ENCODE measurements at regions not wholly inside any gene's neighbourhood (a gene's known extent, or its start where the extent isn't known, plus 50 kb on each side); places are given as distances from the start of the nearest gene placed in this dataset.
A peak's percentile ranks its signal among the peaks of the same experiment; 100 is the strongest.

DNA sequence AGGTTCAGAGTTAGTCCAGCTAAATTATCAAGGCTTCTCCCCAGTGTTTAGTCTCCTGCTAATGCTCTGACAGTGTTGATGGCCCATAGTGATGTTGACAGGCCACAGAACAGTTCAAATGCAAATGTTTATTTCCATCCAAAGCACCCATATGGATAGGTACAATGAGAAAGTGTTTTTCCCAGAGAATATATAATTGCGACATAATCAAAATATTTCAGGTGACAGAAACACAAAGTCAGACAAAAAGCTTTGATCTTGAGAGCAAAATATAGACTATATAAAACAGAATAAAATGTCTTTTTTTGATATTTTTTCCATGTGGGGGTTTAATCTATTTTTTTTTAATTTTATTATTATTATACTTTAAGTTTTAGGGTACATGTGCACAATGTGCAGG is 642.3 kb upstream of the SEMA3D start:
- Histone ChIP-seq H3K23ac (ENCODE audit: insufficient read length) (no peak overlapping the region), H4K91ac (replicated peaks; ENCODE audit: insufficient read length, low read length) (no peak overlapping the region), H3K4me2 (ENCODE audit: insufficient read depth in 1 of 2, low read depth in 2 of 2, low read length in 2 of 2) (no peak overlapping the region), H3K4me3 (ENCODE audit: extremely low read depth in 1 of 4, insufficient read depth in 2 of 4, low read depth in 3 of 4, low read length in 4 of 4) (no peak overlapping the region), H2AFZ (ENCODE audit: low read length) (no peak overlapping the region), H3K23me2 (ENCODE audit: low read depth, low read length) (no peaks in the 10 kb centered on the region), H2BK5ac (ENCODE audit: low read depth, low read length) (no peak overlapping the region), H2BK15ac (ENCODE audit: low read length) (no peak overlapping the region), H4K20me1 (replicated peaks in 1 of 2; ENCODE audit: control insufficient read depth in 1 of 2, insufficient read depth in 2 of 2, low read length in 2 of 2) (no peaks in the 10 kb centered on the region), H3K14ac (ENCODE audit: insufficient read length) (no peak overlapping the region), H4K5ac (ENCODE audit: insufficient read length, low read depth, low read length) (no peak overlapping the region), H3K27me3 (replicated peaks in 1 of 4; ENCODE audit: control insufficient read depth in 3 of 4, extremely low read depth in 1 of 4, insufficient read depth in 3 of 4, low read length in 3 of 4) (no peaks in the 10 kb centered on the region), H2BK120ac (replicated peaks; ENCODE audit: low read depth, low read length) (no peak overlapping the region), H3K27ac (ENCODE audit: low read depth, low read length) (no peak overlapping the region), H2BK12ac (ENCODE audit: low read depth, low read length) (no peak overlapping the region), H3K4ac (replicated peaks; ENCODE audit: insufficient read length, low read depth, low read length) (no peak overlapping the region), H3K79me1 (ENCODE audit: low read depth, low read length) (no peaks in the 10 kb centered on the region), H3K4me1 (replicated peaks in 1 of 4; ENCODE audit: control insufficient read depth in 3 of 4, insufficient read depth in 4 of 4, low read length in 3 of 4) (no peaks in the 10 kb centered on the region), H3K56ac (replicated peaks; ENCODE audit: insufficient read length, low read depth, low read length) (no peak overlapping the region), H3K18ac (ENCODE audit: extremely low read depth, low read length) (no peak overlapping the region), H3K9me3 (ENCODE audit: insufficient read depth in 2 of 2, low read depth in 1 of 2, low read length in 1 of 2) (no peaks in the 10 kb centered on the region), H3K79me2 (ENCODE audit: control insufficient read depth in 1 of 2, insufficient read depth in 2 of 2, low read length in 2 of 2) (no peaks in the 10 kb centered on the region), H4K8ac (ENCODE audit: extremely low read depth, insufficient read depth, low read length) (no peak overlapping the region), H2BK20ac (ENCODE audit: low read length) (no peak overlapping the region), H2AK5ac (ENCODE audit: low read depth, low read length) (no peak overlapping the region), H3K36me3 (ENCODE audit: control insufficient read depth in 2 of 4, insufficient read depth in 4 of 4, low read length in 3 of 4) (no peaks in the 10 kb centered on the region), H3K9ac (replicated peaks in 1 of 4; ENCODE audit: extremely low read depth in 1 of 4, low read depth in 3 of 4, low read length in 3 of 4) (no peak overlapping the region)
- DNase-seq (ENCODE audit: low read depth in 1 of 2, low spot score in 2 of 2) (no peak), FAIRE-seq (no peak)
- POLR2A ChIA-PET (ENCODE audit: partially characterized antibody): interaction anchor here (1.7 kb wide), 1 partner anchor 8 kb away, joined by 3 read pairs; no protein-coding TSS in a partner anchor
- 91% methylated on average over 1 of the region's 1 CpG; no CpG with 5 or more reads in 1 of the 2 experiments for WGBS, 2 experiments (ENCODE audit: extremely low coverage in 1 of 2, insufficient coverage in 1 of 2, insufficient read length in 1 of 2, insufficient replicate concordance in 2 of 2, low coverage in 1 of 2, low lambda C conversion rate in 2 of 2, missing lambda C conversion rate in 1 of 2)
- no peak for TF ChIP-seq JUND (IDR thresholded peaks at IDR 0.05; ENCODE audit: low read length)
- peak; percentile 40; the same call in 1 of the 2 replicates for TF ChIP-seq CEBPB (IDR thresholded peaks at IDR 0.05; ENCODE audit: low read depth, low read length)
- CTCF ChIA-PET (ENCODE audit: partially characterized antibody): interaction anchor here (0.6 to 3.0 kb wide), 12 partner anchors 8 to 800 kb away, joined by 3 to 20 read pairs (median 4); no protein-coding TSS in a partner anchor

Measured in H1 (cell line).